ENCODE measurements at regions not wholly inside any gene's neighbourhood (a gene's known extent, or its start where the extent isn't known, plus 50 kb on each side); places are given as distances from the start of the nearest gene placed in this dataset.
A peak's percentile ranks its signal among the peaks of the same experiment; 100 is the strongest.

GRCh38 chr13:109879338-109879737, 93.0 kb upstream of the IRS2 start:
- intact Hi-C loops (cut with DNase I; ENCODE audit: low total_unique reads) = no loop called here
- no peak overlapping the region for H3K27ac ChIP-seq
- no peaks in the 10 kb centered on the region for H3K4me1 ChIP-seq
- H3K9me3 ChIP-seq = no peaks in the 10 kb centered on the region
- no peaks in the 10 kb centered on the region for H3K27me3 ChIP-seq
- TF ChIP-seq POLR2A (IDR thresholded peaks at IDR 0.05) = no peak
- TF ChIP-seq, protein P1, sequence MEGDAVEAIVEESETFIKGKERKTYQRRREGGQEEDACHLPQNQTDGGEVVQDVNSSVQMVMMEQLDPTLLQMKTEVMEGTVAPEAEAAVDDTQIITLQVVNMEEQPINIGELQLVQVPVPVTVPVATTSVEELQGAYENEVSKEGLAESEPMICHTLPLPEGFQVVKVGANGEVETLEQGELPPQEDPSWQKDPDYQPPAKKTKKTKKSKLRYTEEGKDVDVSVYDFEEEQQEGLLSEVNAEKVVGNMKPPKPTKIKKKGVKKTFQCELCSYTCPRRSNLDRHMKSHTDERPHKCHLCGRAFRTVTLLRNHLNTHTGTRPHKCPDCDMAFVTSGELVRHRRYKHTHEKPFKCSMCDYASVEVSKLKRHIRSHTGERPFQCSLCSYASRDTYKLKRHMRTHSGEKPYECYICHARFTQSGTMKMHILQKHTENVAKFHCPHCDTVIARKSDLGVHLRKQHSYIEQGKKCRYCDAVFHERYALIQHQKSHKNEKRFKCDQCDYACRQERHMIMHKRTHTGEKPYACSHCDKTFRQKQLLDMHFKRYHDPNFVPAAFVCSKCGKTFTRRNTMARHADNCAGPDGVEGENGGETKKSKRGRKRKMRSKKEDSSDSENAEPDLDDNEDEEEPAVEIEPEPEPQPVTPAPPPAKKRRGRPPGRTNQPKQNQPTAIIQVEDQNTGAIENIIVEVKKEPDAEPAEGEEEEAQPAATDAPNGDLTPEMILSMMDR (IDR thresholded peaks at IDR 0.05) = no peak
- no peak for DNase-seq
- no peaks in the 10 kb centered on the region for H3K36me3 ChIP-seq
- H3K4me3 ChIP-seq = no peak overlapping the region

DNA sequence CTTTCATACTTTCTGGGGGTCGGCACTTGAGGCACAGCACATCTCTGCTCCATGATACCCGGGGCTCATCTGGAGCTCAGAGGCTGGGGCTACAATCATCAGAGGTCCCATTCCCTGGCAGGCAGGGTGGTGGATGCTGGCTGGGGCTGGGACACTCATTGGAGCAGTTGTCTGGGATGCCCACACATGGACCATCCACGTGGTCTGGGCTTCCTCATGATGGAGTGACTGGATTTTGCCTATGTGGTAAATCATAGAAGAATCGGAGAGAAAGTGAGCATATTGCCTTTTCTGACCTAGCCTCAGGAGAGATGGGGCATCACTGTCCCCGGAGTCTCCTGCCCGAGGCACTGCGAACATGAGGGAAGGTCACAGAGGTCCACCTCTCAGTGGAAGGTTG, 91.4 kb upstream of the IRS2 start:
- intact Hi-C loops (cut with DNase I; ENCODE audit: low total_unique reads) = no loop called here

GRCh38 chr13:109875746-109876145, 89.4 kb upstream of the IRS2 start:
- Histone ChIP-seq H3K4me3 (no peak overlapping the region), H3K9me3 (no peaks in the 10 kb centered on the region), H3K27ac (no peak overlapping the region), H3K36me3 (no peaks in the 10 kb centered on the region), H3K27me3 (no peaks in the 10 kb centered on the region), H3K4me1 (no peaks in the 10 kb centered on the region)
- intact Hi-C loops (cut with DNase I; ENCODE audit: low total_unique reads) = no loop called here
- TF ChIP-seq POLR2A (IDR thresholded peaks at IDR 0.05) = no peak
- TF ChIP-seq, protein P1 (IDR thresholded peaks at IDR 0.05) = no peak
- no peak for DNase-seq

More for the DNA sequence above, 91.4 kb upstream of the IRS2 start:
- H3K27ac ChIP-seq = no peak overlapping the region
- no peaks in the 10 kb centered on the region for H3K27me3 ChIP-seq
- no peaks in the 10 kb centered on the region for H3K9me3 ChIP-seq
- TF ChIP-seq POLR2A (IDR thresholded peaks at IDR 0.05) = no peak
- no peak overlapping the region for H3K4me3 ChIP-seq
- no peak for DNase-seq
- no peaks in the 10 kb centered on the region for H3K36me3 ChIP-seq
- no peaks in the 10 kb centered on the region for H3K4me1 ChIP-seq

GRCh38 chr13:109874484-109875454, 88.4 kb upstream of the IRS2 start:
- no peak for DNase-seq
- Histone ChIP-seq H3K4me3 (no peak overlapping the region), H3K36me3 (no peaks in the 10 kb centered on the region), H3K9me3 (no peaks in the 10 kb centered on the region), H3K27ac (peak overlapping the region in 1 of 2 donors; percentile 2), H3K27me3 (no peaks in the 10 kb centered on the region), H3K4me1 (no peaks in the 10 kb centered on the region)
- TF ChIP-seq, protein P1 (IDR thresholded peaks at IDR 0.05) = no peak
- no peak for TF ChIP-seq POLR2A (IDR thresholded peaks at IDR 0.05)
- intact Hi-C loops (cut with DNase I; ENCODE audit: low total_unique reads) = no loop called here

- Histone ChIP-seq H3K27me3 (no peaks in the 10 kb centered on the region), H3K4me1 (no peaks in the 10 kb centered on the region), H3K4me3 (no peak overlapping the region), H3K36me3 (no peaks in the 10 kb centered on the region), H3K27ac (no peak overlapping the region), H3K9me3 (no peaks in the 10 kb centered on the region)
- no peak for DNase-seq
- TF ChIP-seq POLR2A (IDR thresholded peaks at IDR 0.05) = no peak
- TF ChIP-seq, protein P1 (IDR thresholded peaks at IDR 0.05) = no peak
- intact Hi-C loops (cut with DNase I; ENCODE audit: low total_unique reads) = no loop called here
Observed at GRCh38 chr13:109873351-109874123, 87.2 kb upstream of the IRS2 start.

All from uterus (tissue), 3 donors.